K562 (cell line): ENCODE measurements at regions not wholly inside any gene's neighbourhood (a gene's known extent, or its start where the extent isn't known, plus 50 kb on each side); places are given as distances from the start of the nearest gene placed in this dataset.

ENCODE experiments used
- ATAC-seq: fragments of 200-7000 bp; cut with Tn5 transposase; 3 replicates; pipeline ENCODE4 v1.9.1; 2020; ENCODE audit warnings: moderate library complexity
- BruUV-seq: library from RNA; stranded (reverse); fragments of 400-500 nt; replicated peaks from 2 replicates; lab custom pipeline; 2021; lab: Mats Ljungman, UMichigan
- CTCF ChIA-PET: fragments of 300-600 bp; formaldehyde crosslinking; extraction: SDS; loops from one replicate; lab custom pipeline; 2021; ENCODE audit warnings: low intra/inter-chr PET ratio; lab: Yijun Ruan, JAX
- POLR2A ChIA-PET: fragments of 300-600, 350-650 bp; sonication (Branson Sonifier 250); formaldehyde crosslinking; extraction: SDS; loops from one replicate; lab custom pipeline; 2021; ENCODE audit warnings: antibody characterized with exemption, inconsistent platforms; lab: Yijun Ruan, JAX
- DNase-seq, 4 experiments: peaks; one replicate each; pipeline versions ENCODE4 v3.0.0 to v3.0.0-alpha.2; 2011 to 2018; ENCODE audit warnings: low spot score in 3 of 4, mixed read lengths in 3 of 4; ENCODE audit errors: extremely low read depth in 1 of 4
- FAIRE-seq: peaks from 2 replicates; lab custom pipeline; 2011; peaks lifted over from hg19 to GRCh38; lab: Jason Lieb, UNC
- H2AFZ ChIP-seq: 2 replicates; pipeline ENCODE4 v1.6.0; 2011; ENCODE audit warnings: low read depth, low read length, control low read depth, inconsistent platforms
- H3K27ac ChIP-seq: fragments of 200-600 bp; 3 replicates; pipeline ENCODE4 v1.8.0; 2011; ENCODE audit warnings: low read depth, mild to moderate bottlenecking, control low read depth, inconsistent platforms, low read length, moderate library complexity, mixed read lengths; ENCODE audit errors: extremely low read depth
- H3K27me3 ChIP-seq, 2 experiments: fragments of 300-600 bp in 1 of 2; 2 replicates in 1 of 2; 3 replicates in 1 of 2; pipeline versions ENCODE4 v1.6.0 to v1.8.0; 2011; ENCODE audit warnings: inconsistent platforms in 2 of 2, low read length in 2 of 2, mild to moderate bottlenecking in 1 of 2, mixed read lengths in 1 of 2, moderate library complexity in 1 of 2; ENCODE audit not compliant: control insufficient read depth in 2 of 2, insufficient read depth in 2 of 2
- H3K36me3 ChIP-seq: fragments of 300-600 bp; 3 replicates; pipeline ENCODE4 v1.8.0; 2011; ENCODE audit warnings: mild to moderate bottlenecking, low read length, inconsistent platforms; ENCODE audit not compliant: control insufficient read depth, insufficient read depth
- H3K4me1 ChIP-seq, 2 experiments: fragments of 200-600 bp in 1 of 2; replicated peaks in 1 of 2; 2 replicates in 1 of 2; 3 replicates in 1 of 2; pipeline versions ENCODE4 v1.5.1 to v1.8.0; 2011; ENCODE audit warnings: inconsistent platforms in 2 of 2, low read length in 2 of 2, mild to moderate bottlenecking in 1 of 2, mixed read lengths in 1 of 2, moderate library complexity in 1 of 2; ENCODE audit not compliant: control insufficient read depth in 2 of 2, insufficient read depth in 2 of 2
- H3K4me2 ChIP-seq: 2 replicates; pipeline ENCODE4 v1.6.1; 2011; ENCODE audit warnings: low read length, control low read depth, inconsistent platforms, mixed read lengths; ENCODE audit not compliant: insufficient read depth
- H3K4me3 ChIP-seq: fragments of 200-600 bp; sonication (generic), shearing (Covaris generic); 2 replicates; pipeline ENCODE4 v1.5.1; 2016; ENCODE audit warnings: control low read depth, inconsistent platforms
- H3K79me2 ChIP-seq: fragments of 200-600 bp; 3 replicates; pipeline ENCODE4 v1.8.0; 2011; ENCODE audit warnings: low read length, inconsistent platforms; ENCODE audit not compliant: control insufficient read depth, insufficient read depth
- H3K9ac ChIP-seq, 2 experiments: 2 replicates each; pipeline versions ENCODE4 v1.6.0 to v1.6.1; 2011; ENCODE audit warnings: low read depth in 2 of 2, low read length in 2 of 2, control low read depth in 1 of 2, inconsistent platforms in 1 of 2, mild to moderate bottlenecking in 1 of 2, mixed read lengths in 1 of 2; ENCODE audit not compliant: insufficient read depth in 1 of 2
- H3K9me1 ChIP-seq: one replicate; pipeline ENCODE4 v1.6.0; 2011; ENCODE audit warnings: inconsistent platforms, mild to moderate bottlenecking, low read length, moderate library complexity; ENCODE audit not compliant: control insufficient read depth, insufficient read depth
- H3K9me3 ChIP-seq: replicated peaks from 2 replicates; pipeline ENCODE4 v1.5.1; 2011; ENCODE audit warnings: low read depth, low read length, inconsistent platforms; ENCODE audit not compliant: control insufficient read depth, insufficient read depth
- H4K20me1 ChIP-seq: replicated peaks from 2 replicates; pipeline ENCODE4 v1.6.1; 2011; ENCODE audit warnings: low read length, inconsistent platforms, mixed read lengths; ENCODE audit not compliant: control insufficient read depth, insufficient read depth
- BDP1 ChIP-seq: IDR thresholded peaks from 3 replicates; pipeline ENCODE4 v1.6.1; 2011; ENCODE audit not compliant: insufficient read length, insufficient read depth
- BRCA1 ChIP-seq, 2 experiments: fragments of 450-650 bp in 1 of 2; sonication (generic) in 1 of 2; formaldehyde crosslinking in 1 of 2; IDR thresholded peaks; 2 replicates each; pipeline versions ENCODE4 v1.5.0 to v1.6.1; 2017 to 2020; ENCODE audit warnings: mild to moderate bottlenecking in 1 of 2, missing genetic modification reagents in 1 of 2
- DACH1 ChIP-seq: fragments of 450-650 bp; IDR thresholded peaks from 2 replicates; pipeline ENCODE4 v1.6.1; 2018; ENCODE audit not compliant: partially characterized antibody
- EGR1 ChIP-seq: fragments of 450-650 bp; conservative IDR thresholded peaks from 2 replicates; pipeline ENCODE4 v1.6.1; 2017; ENCODE audit warnings: mild to moderate bottlenecking
- HDGF ChIP-seq: fragments of 450-650 bp; IDR thresholded peaks from 2 replicates; pipeline ENCODE4 v1.6.1; 2016
- JUNB ChIP-seq: fragments of 450-650 bp; formaldehyde crosslinking; conservative IDR thresholded peaks from 2 replicates; pipeline ENCODE4 v1.4.0; 2020; ENCODE audit warnings: mild to moderate bottlenecking
- MIER1 ChIP-seq: fragments of 450-650 bp; IDR thresholded peaks from 2 replicates; pipeline ENCODE4 v1.6.1; 2016; ENCODE audit warnings: antibody characterized with exemption, mild to moderate bottlenecking, low read depth
- NFE2 ChIP-seq: IDR thresholded peaks from 2 replicates; pipeline ENCODE4 v1.6.1; 2014; ENCODE audit warnings: antibody characterized with exemption, low read depth
- PTRF ChIP-seq: fragments of 450-650 bp; IDR thresholded peaks from 2 replicates; pipeline ENCODE4 v1.6.1; 2016; ENCODE audit warnings: mild to moderate bottlenecking, missing genetic modification characterization, missing compliant biosample characterization
- ZBED1 ChIP-seq: IDR thresholded peaks from 2 replicates; pipeline ENCODE4 v1.6.1; 2014
- ZFX ChIP-seq: sonication (generic); formaldehyde crosslinking; IDR thresholded peaks from 2 replicates; pipeline ENCODE4 v1.8.0; 2022; ENCODE audit warnings: mild to moderate bottlenecking, missing genetic modification reagents, moderate library complexity
- ZNF146 ChIP-seq: IDR thresholded peaks from one replicate; pipeline ENCODE4 v1.6.1; 2018; ENCODE audit warnings: missing compliant biosample characterization; ENCODE audit not compliant: unreplicated experiment
- ZNF282 ChIP-seq: sonication (generic); formaldehyde crosslinking; IDR thresholded peaks from 2 replicates; pipeline ENCODE4 v1.8.1; 2023; ENCODE audit warnings: missing genetic modification reagents
- WGBS: fragments of 100-300 bp; shearing (Covaris generic); methylation state at CpG from one replicate; pipeline ENCODE4 v1.1.6; 2016; ENCODE audit warnings: low coverage, mixed read lengths; ENCODE audit not compliant: insufficient coverage; ENCODE audit errors: missing lambda C conversion rate; 5-methylcytosine and 5-hydroxymethylcytosine counted together
- in situ Hi-C: fragments of 300-500 bp; cut with MboI; formaldehyde crosslinking; loops from 4 replicates; pipeline ENCODE4 v1.15.0; 2018; ENCODE audit warnings: inconsistent platforms, mixed read lengths
- intact Hi-C: fragments of 100-400 bp; cut with micrococcal nuclease; formaldehyde crosslinking; loops from 2 replicates; pipeline ENCODE4 v1.14.2; 2022
- TF ChIP-seq, protein P1 (sequence below), 2 experiments: fragments of 450-650 bp; IDR thresholded peaks; 2 replicates each; pipeline ENCODE4 v1.6.1; 2018; ENCODE audit warnings: mild to moderate bottlenecking in 2 of 2, low read depth in 1 of 2; ENCODE audit not compliant: partially characterized antibody in 2 of 2
- TF ChIP-seq, protein P2 (sequence below): fragments of 250-450 bp; sonication (Bioruptor Pico); IDR thresholded peaks from 2 replicates; pipeline ENCODE4 v1.8.0; 2022; ENCODE audit warnings: inconsistent platforms
- TF ChIP-seq, protein P3 (sequence below): fragments of 450-650 bp; IDR thresholded peaks from one replicate; pipeline ENCODE4 v1.6.1; 2018; ENCODE audit warnings: mild to moderate bottlenecking, moderate library complexity; ENCODE audit not compliant: partially characterized antibody

DNA sequence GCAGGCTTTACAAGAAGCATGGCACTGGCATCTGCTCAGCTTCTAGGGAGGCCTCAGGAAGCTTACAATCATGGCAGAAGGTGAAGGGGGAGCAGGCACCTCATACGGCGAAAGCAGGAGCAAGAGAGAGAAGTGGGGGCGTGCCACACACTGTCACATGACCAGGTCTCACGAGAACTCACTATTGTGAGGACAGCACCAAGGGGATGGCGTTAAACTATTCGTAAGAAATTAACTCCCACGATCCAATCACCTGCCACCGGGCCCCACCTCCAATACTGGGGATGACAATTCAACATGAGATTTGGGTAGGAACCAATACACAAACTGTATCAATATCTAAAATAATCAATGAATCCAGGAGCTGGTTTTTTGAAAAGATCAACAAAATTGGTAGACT is 156.0 kb upstream of the DPP10 start:
- intact Hi-C loops (no loop called here), in situ Hi-C loops (no loop called here)
- no peak overlapping the region for H3K4me3 ChIP-seq
- FAIRE-seq (no peak), DNase-seq (no peak), ATAC-seq (no peak)
- POLR2A ChIA-PET: no interaction called here
- CTCF ChIA-PET: no interaction called here
- H3K27ac ChIP-seq: no peak overlapping the region
- no peak overlapping the region for H3K9ac ChIP-seq
- H3K9me1 ChIP-seq: no peaks in the 10 kb centered on the region
- H3K27me3 ChIP-seq: no peaks in the 10 kb centered on the region
- H4K20me1 ChIP-seq: no peaks in the 10 kb centered on the region
- H3K9me3 ChIP-seq: no peaks in the 10 kb centered on the region
- BruUV-seq: no TSS peak
- H3K4me1 ChIP-seq: no peaks in the 10 kb centered on the region
- H3K36me3 ChIP-seq: no peaks in the 10 kb centered on the region
- no peaks in the 10 kb centered on the region for H3K79me2 ChIP-seq
- H2AFZ ChIP-seq: no peak overlapping the region
- no peak for TF ChIP-seq BRCA1 (IDR thresholded peaks at IDR 0.05)
- no peak for TF ChIP-seq BRCA1 (CRISPR knock-in tag; IDR thresholded peaks at IDR 0.05)
- TF ChIP-seq JUNB (CRISPR knock-in tag): no peak
- TF ChIP-seq NFE2: no peak
- no peak for TF ChIP-seq MIER1
- TF ChIP-seq, protein P1, sequence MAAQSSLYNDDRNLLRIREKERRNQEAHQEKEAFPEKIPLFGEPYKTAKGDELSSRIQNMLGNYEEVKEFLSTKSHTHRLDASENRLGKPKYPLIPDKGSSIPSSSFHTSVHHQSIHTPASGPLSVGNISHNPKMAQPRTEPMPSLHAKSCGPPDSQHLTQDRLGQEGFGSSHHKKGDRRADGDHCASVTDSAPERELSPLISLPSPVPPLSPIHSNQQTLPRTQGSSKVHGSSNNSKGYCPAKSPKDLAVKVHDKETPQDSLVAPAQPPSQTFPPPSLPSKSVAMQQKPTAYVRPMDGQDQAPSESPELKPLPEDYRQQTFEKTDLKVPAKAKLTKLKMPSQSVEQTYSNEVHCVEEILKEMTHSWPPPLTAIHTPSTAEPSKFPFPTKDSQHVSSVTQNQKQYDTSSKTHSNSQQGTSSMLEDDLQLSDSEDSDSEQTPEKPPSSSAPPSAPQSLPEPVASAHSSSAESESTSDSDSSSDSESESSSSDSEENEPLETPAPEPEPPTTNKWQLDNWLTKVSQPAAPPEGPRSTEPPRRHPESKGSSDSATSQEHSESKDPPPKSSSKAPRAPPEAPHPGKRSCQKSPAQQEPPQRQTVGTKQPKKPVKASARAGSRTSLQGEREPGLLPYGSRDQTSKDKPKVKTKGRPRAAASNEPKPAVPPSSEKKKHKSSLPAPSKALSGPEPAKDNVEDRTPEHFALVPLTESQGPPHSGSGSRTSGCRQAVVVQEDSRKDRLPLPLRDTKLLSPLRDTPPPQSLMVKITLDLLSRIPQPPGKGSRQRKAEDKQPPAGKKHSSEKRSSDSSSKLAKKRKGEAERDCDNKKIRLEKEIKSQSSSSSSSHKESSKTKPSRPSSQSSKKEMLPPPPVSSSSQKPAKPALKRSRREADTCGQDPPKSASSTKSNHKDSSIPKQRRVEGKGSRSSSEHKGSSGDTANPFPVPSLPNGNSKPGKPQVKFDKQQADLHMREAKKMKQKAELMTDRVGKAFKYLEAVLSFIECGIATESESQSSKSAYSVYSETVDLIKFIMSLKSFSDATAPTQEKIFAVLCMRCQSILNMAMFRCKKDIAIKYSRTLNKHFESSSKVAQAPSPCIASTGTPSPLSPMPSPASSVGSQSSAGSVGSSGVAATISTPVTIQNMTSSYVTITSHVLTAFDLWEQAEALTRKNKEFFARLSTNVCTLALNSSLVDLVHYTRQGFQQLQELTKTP (IDR thresholded peaks at IDR 0.05; ENCODE audit: low read depth in 1 of 2, partially characterized antibody in 2 of 2): no peak
- no peak for TF ChIP-seq EGR1
- TF ChIP-seq ZBED1: no peak
- TF ChIP-seq ZNF282 (CRISPR knock-in tag): no peak
- TF ChIP-seq HDGF: no peak
- TF ChIP-seq, protein P2, sequence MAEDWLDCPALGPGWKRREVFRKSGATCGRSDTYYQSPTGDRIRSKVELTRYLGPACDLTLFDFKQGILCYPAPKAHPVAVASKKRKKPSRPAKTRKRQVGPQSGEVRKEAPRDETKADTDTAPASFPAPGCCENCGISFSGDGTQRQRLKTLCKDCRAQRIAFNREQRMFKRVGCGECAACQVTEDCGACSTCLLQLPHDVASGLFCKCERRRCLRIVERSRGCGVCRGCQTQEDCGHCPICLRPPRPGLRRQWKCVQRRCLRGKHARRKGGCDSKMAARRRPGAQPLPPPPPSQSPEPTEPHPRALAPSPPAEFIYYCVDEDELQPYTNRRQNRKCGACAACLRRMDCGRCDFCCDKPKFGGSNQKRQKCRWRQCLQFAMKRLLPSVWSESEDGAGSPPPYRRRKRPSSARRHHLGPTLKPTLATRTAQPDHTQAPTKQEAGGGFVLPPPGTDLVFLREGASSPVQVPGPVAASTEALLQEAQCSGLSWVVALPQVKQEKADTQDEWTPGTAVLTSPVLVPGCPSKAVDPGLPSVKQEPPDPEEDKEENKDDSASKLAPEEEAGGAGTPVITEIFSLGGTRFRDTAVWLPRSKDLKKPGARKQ (CRISPR knock-in tag): no peak
- no peak for TF ChIP-seq ZFX (CRISPR knock-in tag)
- TF ChIP-seq ZNF146: no peak
- TF ChIP-seq BDP1: no peak
- TF ChIP-seq, protein P3, sequence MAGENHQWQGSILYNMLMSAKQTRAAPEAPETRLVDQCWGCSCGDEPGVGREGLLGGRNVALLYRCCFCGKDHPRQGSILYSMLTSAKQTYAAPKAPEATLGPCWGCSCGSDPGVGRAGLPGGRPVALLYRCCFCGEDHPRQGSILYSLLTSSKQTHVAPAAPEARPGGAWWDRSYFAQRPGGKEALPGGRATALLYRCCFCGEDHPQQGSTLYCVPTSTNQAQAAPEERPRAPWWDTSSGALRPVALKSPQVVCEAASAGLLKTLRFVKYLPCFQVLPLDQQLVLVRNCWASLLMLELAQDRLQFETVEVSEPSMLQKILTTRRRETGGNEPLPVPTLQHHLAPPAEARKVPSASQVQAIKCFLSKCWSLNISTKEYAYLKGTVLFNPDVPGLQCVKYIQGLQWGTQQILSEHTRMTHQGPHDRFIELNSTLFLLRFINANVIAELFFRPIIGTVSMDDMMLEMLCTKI: no peak
- no peak for TF ChIP-seq DACH1
- TF ChIP-seq PTRF (tag): no peak
- H3K4me2 ChIP-seq: no peak overlapping the region
- 5% methylated on average over 8 of the region's 8 CpGs for WGBS
